C4-2B (cell line): ENCODE measurements at regions not wholly inside any gene's neighbourhood (a gene's known extent, or its start where the extent isn't known, plus 50 kb on each side); places are given as distances from the start of the nearest gene placed in this dataset.

Source experiments
- ZFX ChIP-seq: fragments of 450-650 bp; IDR thresholded peaks from 2 replicates; pipeline ENCODE4 v1.6.1; 2017
- TF ChIP-seq, protein P1 (sequence below): fragments of 450-650 bp; conservative IDR thresholded peaks from 2 replicates; pipeline ENCODE4 v1.5.1; 2017; ENCODE audit warnings: mild to moderate bottlenecking

- TF ChIP-seq, protein P1, sequence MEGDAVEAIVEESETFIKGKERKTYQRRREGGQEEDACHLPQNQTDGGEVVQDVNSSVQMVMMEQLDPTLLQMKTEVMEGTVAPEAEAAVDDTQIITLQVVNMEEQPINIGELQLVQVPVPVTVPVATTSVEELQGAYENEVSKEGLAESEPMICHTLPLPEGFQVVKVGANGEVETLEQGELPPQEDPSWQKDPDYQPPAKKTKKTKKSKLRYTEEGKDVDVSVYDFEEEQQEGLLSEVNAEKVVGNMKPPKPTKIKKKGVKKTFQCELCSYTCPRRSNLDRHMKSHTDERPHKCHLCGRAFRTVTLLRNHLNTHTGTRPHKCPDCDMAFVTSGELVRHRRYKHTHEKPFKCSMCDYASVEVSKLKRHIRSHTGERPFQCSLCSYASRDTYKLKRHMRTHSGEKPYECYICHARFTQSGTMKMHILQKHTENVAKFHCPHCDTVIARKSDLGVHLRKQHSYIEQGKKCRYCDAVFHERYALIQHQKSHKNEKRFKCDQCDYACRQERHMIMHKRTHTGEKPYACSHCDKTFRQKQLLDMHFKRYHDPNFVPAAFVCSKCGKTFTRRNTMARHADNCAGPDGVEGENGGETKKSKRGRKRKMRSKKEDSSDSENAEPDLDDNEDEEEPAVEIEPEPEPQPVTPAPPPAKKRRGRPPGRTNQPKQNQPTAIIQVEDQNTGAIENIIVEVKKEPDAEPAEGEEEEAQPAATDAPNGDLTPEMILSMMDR, result no peak
- no peak for TF ChIP-seq ZFX
Observed at GRCh38 chr9:89866701-89867100, 261.9 kb downstream of the GADD45G start.
